Nephron (organoid): ENCODE measurements at regions not wholly inside any gene's neighbourhood (a gene's known extent, or its start where the extent isn't known, plus 50 kb on each side); places are given as distances from the start of the nearest gene placed in this dataset.

ENCODE experiments used
- H3K27ac Mint-ChIP-seq, 3 experiments: 2 replicates each; pipeline ENCODE4 v1.8.0; 2020; ENCODE audit warnings: mixed read lengths in 3 of 3, mild to moderate bottlenecking in 2 of 3, moderate library complexity in 1 of 3
- H3K27me3 Mint-ChIP-seq: 2 replicates; pipeline ENCODE4 v1.8.0; 2021; ENCODE audit warnings: low read depth, mild to moderate bottlenecking, moderate library complexity, mixed read lengths
- H3K36me3 Mint-ChIP-seq: 2 replicates; pipeline ENCODE4 v1.8.0; 2020; ENCODE audit warnings: low read depth, mixed read lengths
- H3K4me1 Mint-ChIP-seq: 2 replicates; pipeline ENCODE4 v1.8.0; 2020; ENCODE audit warnings: mixed read lengths
- H3K4me3 Mint-ChIP-seq, 3 experiments: 2 replicates each; pipeline ENCODE4 v1.8.0; 2020; ENCODE audit warnings: mild to moderate bottlenecking in 3 of 3, mixed read lengths in 3 of 3, moderate library complexity in 2 of 3
- H3K9me3 Mint-ChIP-seq: 2 replicates; pipeline ENCODE4 v1.8.0; 2020; ENCODE audit warnings: mixed read lengths
- CTCF ChIP-seq, 3 experiments: fragments of 200-600 bp; sonication (generic); IDR thresholded peaks; one replicate each; pipeline ENCODE4 v1.5.0; 2021; ENCODE audit warnings: antibody characterized with exemption in 3 of 3; ENCODE audit not compliant: unreplicated experiment in 3 of 3

- no peaks in the 10 kb centered on the region for H3K36me3 Mint-ChIP-seq
- H3K4me1 Mint-ChIP-seq, result peaks cover 12% of the 10 kb centered on the region
- peaks cover 10% of the 10 kb centered on the region for H3K9me3 Mint-ChIP-seq
- no peaks in the 10 kb centered on the region for H3K27me3 Mint-ChIP-seq
- no peak for TF ChIP-seq CTCF (IDR thresholded peaks at IDR 0.05; ENCODE audit: unreplicated experiment in 3 of 3)
- no peak overlapping the region for H3K4me3 Mint-ChIP-seq
- H3K27ac Mint-ChIP-seq, result no peak overlapping the region
Measured at GRCh38 chr5:58148254-58148775, 311.6 kb downstream of the PLK2 start.

GRCh38 chr5:58145397-58145934 lies 314.4 kb downstream of the PLK2 start:
- H3K9me3 Mint-ChIP-seq, result no peaks in the 10 kb centered on the region
- peaks cover 13% of the 10 kb centered on the region for H3K4me1 Mint-ChIP-seq
- no peaks in the 10 kb centered on the region for H3K36me3 Mint-ChIP-seq
- no peak overlapping the region for H3K27ac Mint-ChIP-seq
- H3K4me3 Mint-ChIP-seq, result no peak overlapping the region
- no peaks in the 10 kb centered on the region for H3K27me3 Mint-ChIP-seq
- TF ChIP-seq CTCF (IDR thresholded peaks at IDR 0.05; ENCODE audit: unreplicated experiment in 3 of 3), result no peak

GRCh38 chr5:58143727-58144126 lies 316.2 kb downstream of the PLK2 start:
- no peak for TF ChIP-seq CTCF (IDR thresholded peaks at IDR 0.05; ENCODE audit: unreplicated experiment in 3 of 3)
- no peak overlapping the region for H3K27ac Mint-ChIP-seq
- no peak overlapping the region for H3K4me3 Mint-ChIP-seq

GRCh38 chr5:58143181-58143580 lies 316.7 kb downstream of the PLK2 start:
- no peaks in the 10 kb centered on the region for H3K27me3 Mint-ChIP-seq
- no peaks in the 10 kb centered on the region for H3K36me3 Mint-ChIP-seq
- no peak overlapping the region for H3K4me3 Mint-ChIP-seq
- TF ChIP-seq CTCF (IDR thresholded peaks at IDR 0.05; ENCODE audit: unreplicated experiment in 3 of 3), result no peak
- no peak overlapping the region for H3K27ac Mint-ChIP-seq
- peaks cover 16% of the 10 kb centered on the region for H3K4me1 Mint-ChIP-seq
- no peaks in the 10 kb centered on the region for H3K9me3 Mint-ChIP-seq

More at GRCh38 chr5:58143727-58144126, 316.2 kb downstream of the PLK2 start:
- H3K9me3 Mint-ChIP-seq, result no peaks in the 10 kb centered on the region
- no peaks in the 10 kb centered on the region for H3K27me3 Mint-ChIP-seq
- H3K36me3 Mint-ChIP-seq, result no peaks in the 10 kb centered on the region
- peaks cover 13% of the 10 kb centered on the region for H3K4me1 Mint-ChIP-seq

- Mint-ChIP-seq H3K4me1 (peaks cover 24% of the 10 kb centered on the region), H3K27ac (no peak overlapping the region), H3K9me3 (no peaks in the 10 kb centered on the region), H3K4me3 (no peak overlapping the region), H3K27me3 (no peaks in the 10 kb centered on the region), H3K36me3 (no peaks in the 10 kb centered on the region)
- no peak for TF ChIP-seq CTCF (IDR thresholded peaks at IDR 0.05; ENCODE audit: unreplicated experiment in 3 of 3)
Measured at GRCh38 chr5:58138791-58139190, 321.1 kb downstream of the PLK2 start.

GRCh38 chr5:58136406-58136805 lies 323.5 kb downstream of the PLK2 start:
- H3K4me1 Mint-ChIP-seq, result peaks cover 33% of the 10 kb centered on the region
- TF ChIP-seq CTCF (IDR thresholded peaks at IDR 0.05; ENCODE audit: unreplicated experiment in 3 of 3), result no peak
- no peaks in the 10 kb centered on the region for H3K36me3 Mint-ChIP-seq
- no peak overlapping the region for H3K27ac Mint-ChIP-seq
- H3K4me3 Mint-ChIP-seq, result no peak overlapping the region
- no peaks in the 10 kb centered on the region for H3K27me3 Mint-ChIP-seq
- no peaks in the 10 kb centered on the region for H3K9me3 Mint-ChIP-seq
